Tibial nerve (tissue), 4 donors: ENCODE measurements at regions not wholly inside any gene's neighbourhood (a gene's known extent, or its start where the extent isn't known, plus 50 kb on each side); places are given as distances from the start of the nearest gene placed in this dataset.

Source experiments
- DNase-seq, 2 donors: peaks; one replicate each; pipeline ENCODE4 v3.0.0-alpha.2; 2019; ENCODE audit warnings: low spot score in 2 of 2
- H3K27ac ChIP-seq, 4 donors: fragments of 200-600 bp; sonication (generic) in 3 of 4; one replicate each; pipeline ENCODE4 v1.5.1; 2017 to 2019; ENCODE audit warnings: mild to moderate bottlenecking in 1 of 4
- H3K27me3 ChIP-seq, 2 donors: fragments of 200-600 bp; sonication (generic) in 1 of 2; one replicate each; pipeline versions ENCODE4 v1.5.1 to v1.6.0; 2017 to 2019
- H3K36me3 ChIP-seq, 3 donors: fragments of 200-600 bp; sonication (generic); one replicate each; pipeline ENCODE4 v1.5.1; 2018 to 2019
- H3K4me1 ChIP-seq, 4 donors: fragments of 200-600 bp; sonication (generic) in 3 of 4; one replicate each; pipeline ENCODE4 v1.5.1; 2017 to 2019
- H3K4me3 ChIP-seq, 4 donors: fragments of 200-600 bp; sonication (generic) in 3 of 4; one replicate each; pipeline ENCODE4 v1.5.1; 2017 to 2019; ENCODE audit warnings: mild to moderate bottlenecking in 1 of 4, moderate library complexity in 1 of 4
- H3K9me3 ChIP-seq, 4 donors: fragments of 200-600 bp; sonication (generic) in 3 of 4; one replicate each; pipeline ENCODE4 v1.5.1; 2017 to 2019
- EP300 ChIP-seq, 2 donors: sonication (generic); formaldehyde crosslinking; IDR thresholded peaks; one replicate each; pipeline ENCODE4 v1.6.1; 2017; ENCODE audit warnings: antibody characterized with exemption in 2 of 2, mild to moderate bottlenecking in 1 of 2
- POLR2A ChIP-seq, 2 donors: fragments of 450-650 bp; IDR thresholded peaks; one replicate each; pipeline ENCODE4 v1.6.1; 2017; ENCODE audit warnings: antibody characterized with exemption in 2 of 2, mild to moderate bottlenecking in 2 of 2, moderate library complexity in 2 of 2
- WGBS, 2 donors: methylation state at CpG; one replicate each; pipeline ENCODE4 v1.1.5; 2018; 5-methylcytosine and 5-hydroxymethylcytosine counted together
- TF ChIP-seq, protein P1 (sequence below), 5 experiments: fragments of 200-600 bp in 3 of 5; fragments of 450-650 bp in 2 of 5; sonication (generic) in 3 of 5; IDR thresholded peaks; one replicate each; pipeline ENCODE4 v1.5.1; 2016 to 2019; ENCODE audit warnings: antibody characterized with exemption in 5 of 5, mild to moderate bottlenecking in 3 of 5, moderate library complexity in 2 of 5

GRCh38 chr3:168233001-168233400 lies 137.3 kb upstream of the GOLIM4 start:
- DNase-seq = no peak
- Histone ChIP-seq H3K4me1 (no peaks in the 10 kb centered on the region), H3K27me3 (no peaks in the 10 kb centered on the region), H3K9me3 (no peaks in the 10 kb centered on the region), H3K4me3 (no peak overlapping the region), H3K36me3 (no peaks in the 10 kb centered on the region), H3K27ac (no peak overlapping the region)
- 75 to 78% methylated on average over 1 of the region's 1 CpG for WGBS, 2 donors
- no peak for TF ChIP-seq POLR2A (IDR thresholded peaks at IDR 0.05)

- Histone ChIP-seq H3K4me1 (no peaks in the 10 kb centered on the region), H3K9me3 (no peaks in the 10 kb centered on the region), H3K36me3 (no peaks in the 10 kb centered on the region), H3K27me3 (no peaks in the 10 kb centered on the region), H3K27ac (no peak overlapping the region), H3K4me3 (no peak overlapping the region)
- TF ChIP-seq POLR2A (IDR thresholded peaks at IDR 0.05) (no peak), EP300 (IDR thresholded peaks at IDR 0.05) (no peak)
- TF ChIP-seq, protein P1, sequence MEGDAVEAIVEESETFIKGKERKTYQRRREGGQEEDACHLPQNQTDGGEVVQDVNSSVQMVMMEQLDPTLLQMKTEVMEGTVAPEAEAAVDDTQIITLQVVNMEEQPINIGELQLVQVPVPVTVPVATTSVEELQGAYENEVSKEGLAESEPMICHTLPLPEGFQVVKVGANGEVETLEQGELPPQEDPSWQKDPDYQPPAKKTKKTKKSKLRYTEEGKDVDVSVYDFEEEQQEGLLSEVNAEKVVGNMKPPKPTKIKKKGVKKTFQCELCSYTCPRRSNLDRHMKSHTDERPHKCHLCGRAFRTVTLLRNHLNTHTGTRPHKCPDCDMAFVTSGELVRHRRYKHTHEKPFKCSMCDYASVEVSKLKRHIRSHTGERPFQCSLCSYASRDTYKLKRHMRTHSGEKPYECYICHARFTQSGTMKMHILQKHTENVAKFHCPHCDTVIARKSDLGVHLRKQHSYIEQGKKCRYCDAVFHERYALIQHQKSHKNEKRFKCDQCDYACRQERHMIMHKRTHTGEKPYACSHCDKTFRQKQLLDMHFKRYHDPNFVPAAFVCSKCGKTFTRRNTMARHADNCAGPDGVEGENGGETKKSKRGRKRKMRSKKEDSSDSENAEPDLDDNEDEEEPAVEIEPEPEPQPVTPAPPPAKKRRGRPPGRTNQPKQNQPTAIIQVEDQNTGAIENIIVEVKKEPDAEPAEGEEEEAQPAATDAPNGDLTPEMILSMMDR (IDR thresholded peaks at IDR 0.05) = no peak
- DNase-seq = no peak
- 75 to 80% methylated on average over 3 of the region's 3 CpGs for WGBS, 2 donors
Measured at GRCh38 chr3:168223085-168223484, 127.4 kb upstream of the GOLIM4 start.

- DNase-seq = no peak
- no peaks in the 10 kb centered on the region for H3K4me1 ChIP-seq
- no peak overlapping the region for H3K27ac ChIP-seq
- H3K27me3 ChIP-seq = no peaks in the 10 kb centered on the region
- TF ChIP-seq, protein P1 (IDR thresholded peaks at IDR 0.05) = no peak
- TF ChIP-seq POLR2A (IDR thresholded peaks at IDR 0.05) (no peak), EP300 (IDR thresholded peaks at IDR 0.05) (no peak)
- no peaks in the 10 kb centered on the region for H3K9me3 ChIP-seq
- no peaks in the 10 kb centered on the region for H3K36me3 ChIP-seq
- no peak overlapping the region for H3K4me3 ChIP-seq
- WGBS, 2 donors = 32 to 49% methylated on average over 2 of the region's 2 CpGs
Measured at GRCh38 chr3:168220556-168220955, 124.8 kb upstream of the GOLIM4 start.

- TF ChIP-seq, protein P1 (IDR thresholded peaks at IDR 0.05) = no peak
- TF ChIP-seq EP300 (IDR thresholded peaks at IDR 0.05) = no peak
- no peak for TF ChIP-seq POLR2A (IDR thresholded peaks at IDR 0.05)
- Histone ChIP-seq H3K27me3 (no peaks in the 10 kb centered on the region), H3K27ac (no peak overlapping the region), H3K4me1 (no peaks in the 10 kb centered on the region), H3K9me3 (no peaks in the 10 kb centered on the region), H3K4me3 (no peak overlapping the region), H3K36me3 (no peaks in the 10 kb centered on the region)
- no peak for DNase-seq
- WGBS, 2 donors = 88 to 90% methylated on average over 2 of the region's 2 CpGs
Measured at GRCh38 chr3:168219530-168219929, 123.8 kb upstream of the GOLIM4 start.

GRCh38 chr3:168218600-168218999 lies 122.9 kb upstream of the GOLIM4 start:
- Histone ChIP-seq H3K27ac (no peak overlapping the region), H3K4me3 (no peak overlapping the region), H3K9me3 (no peaks in the 10 kb centered on the region), H3K4me1 (no peaks in the 10 kb centered on the region), H3K27me3 (no peaks in the 10 kb centered on the region), H3K36me3 (no peaks in the 10 kb centered on the region)
- 89 to 93% methylated on average over 2 of the region's 2 CpGs for WGBS, 2 donors
- no peak for TF ChIP-seq POLR2A (IDR thresholded peaks at IDR 0.05)
- TF ChIP-seq, protein P1 (IDR thresholded peaks at IDR 0.05) = no peak
- TF ChIP-seq EP300 (IDR thresholded peaks at IDR 0.05) = no peak
- no peak for DNase-seq

DNA sequence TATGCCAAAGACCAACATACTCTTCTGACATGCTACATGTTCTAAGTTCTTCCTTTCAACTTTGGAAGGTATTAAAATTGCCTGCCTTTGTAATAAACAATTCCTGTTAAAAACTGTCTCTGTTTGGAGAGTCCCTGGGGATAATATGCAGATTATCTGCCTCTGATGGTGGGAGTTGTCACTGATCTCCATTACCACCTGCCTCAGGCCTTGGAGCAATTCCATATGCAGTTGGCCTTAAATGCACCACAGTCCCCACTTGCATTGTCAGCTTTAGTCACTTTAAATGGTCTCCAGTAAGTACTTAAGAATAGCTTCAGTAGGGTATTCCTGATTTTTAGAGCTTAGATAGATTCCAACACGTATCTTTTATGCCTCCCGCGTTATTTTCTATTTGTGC lies 121.1 kb upstream of the GOLIM4 start:
- no peak overlapping the region for H3K27ac ChIP-seq
- H3K27me3 ChIP-seq = no peaks in the 10 kb centered on the region
- H3K4me1 ChIP-seq = peaks cover 0 to under 1% (median 0%) of the 10 kb centered on the region in 4 donors
- no peaks in the 10 kb centered on the region for H3K9me3 ChIP-seq
- no peak for DNase-seq
- 71 to 74% methylated on average over 3 of the region's 3 CpGs for WGBS, 2 donors
- H3K4me3 ChIP-seq = no peak overlapping the region
- TF ChIP-seq POLR2A (IDR thresholded peaks at IDR 0.05) (no peak), EP300 (IDR thresholded peaks at IDR 0.05) (no peak)
- TF ChIP-seq, protein P1 (IDR thresholded peaks at IDR 0.05) = no peak
- no peaks in the 10 kb centered on the region for H3K36me3 ChIP-seq
